DOHH2 (cell line): ENCODE measurements at regions not wholly inside any gene's neighbourhood (a gene's known extent, or its start where the extent isn't known, plus 50 kb on each side); places are given as distances from the start of the nearest gene placed in this dataset.

Source experiments
- CTCF ChIP-seq: fragments of 200-600 bp; sonication (generic); IDR thresholded peaks from one replicate; pipeline ENCODE4 v1.5.1; 2014; ENCODE audit warnings: antibody characterized with exemption, mild to moderate bottlenecking, low read depth, low read length; ENCODE audit not compliant: poor library complexity, severe bottlenecking
- EZH2phosphoT487 ChIP-seq: fragments of 200-600 bp; sonication (generic); IDR thresholded peaks from 2 replicates; pipeline ENCODE4 v1.6.1; 2017; ENCODE audit warnings: borderline replicate concordance, mild to moderate bottlenecking, antibody characterized with exemption, low read length, moderate library complexity, mixed read lengths

- TF ChIP-seq EZH2phosphoT487 = no peak
- no peak for TF ChIP-seq CTCF
These were observed 162.6 kb downstream of the SALL1 start for GRCh38 chr16:50988441-50988840.
